ENCODE measurements at regions not wholly inside any gene's neighbourhood (a gene's known extent, or its start where the extent isn't known, plus 50 kb on each side); places are given as distances from the start of the nearest gene placed in this dataset.

DNA sequence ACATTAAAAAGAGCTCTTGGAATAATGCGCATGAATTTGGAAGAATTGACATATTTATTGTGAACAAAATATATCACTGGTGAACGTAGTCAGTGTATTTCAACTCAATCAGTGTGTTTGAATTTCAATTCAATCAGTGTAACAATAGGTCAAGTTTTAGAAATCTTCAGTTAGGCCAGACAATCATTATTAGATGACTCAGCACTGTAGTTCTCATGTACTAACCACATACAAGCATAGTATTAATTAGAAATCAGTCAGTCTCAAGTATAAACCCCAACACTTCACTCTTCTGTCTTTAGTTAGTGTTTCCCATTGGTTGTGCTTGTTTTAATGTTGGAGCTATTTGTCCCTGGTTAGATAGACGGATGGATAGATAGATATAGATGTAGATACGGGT is 1247.9 kb downstream of the NXPH1 start:
- TF ChIP-seq CTCF (optimal IDR thresholded peaks at IDR 0.05 in 1 of 3, IDR thresholded peaks at IDR 0.05 in 1 of 3, conservative IDR thresholded peaks at IDR 0.05 in 1 of 3; ENCODE audit: extremely low read depth in 1 of 3, insufficient read depth in 2 of 3, low read length in 3 of 3), result no peak
- TF ChIP-seq EZH2 (IDR thresholded peaks at IDR 0.05; ENCODE audit: low read length), result no peak
- no peaks in the 10 kb centered on the region for H3K36me3 ChIP-seq (ENCODE audit: control insufficient read depth in 2 of 2, extremely low read depth in 1 of 2, insufficient read depth in 2 of 2, low read length in 2 of 2)
- H3K27me3 ChIP-seq (ENCODE audit: control insufficient read depth, extremely low read depth, insufficient read depth, low read length), result no peaks in the 10 kb centered on the region
- no peaks in the 10 kb centered on the region for H3K9me1 ChIP-seq (ENCODE audit: control insufficient read depth, extremely low read depth, insufficient read depth, low read length)
- no peak overlapping the region for H3K9ac ChIP-seq (ENCODE audit: control insufficient read depth, extremely low read depth, insufficient read depth, low read length)
- no peaks in the 10 kb centered on the region for H4K20me1 ChIP-seq (ENCODE audit: control insufficient read depth, extremely low read depth, insufficient read depth, low read length)
- no peak overlapping the region for H3K4me2 ChIP-seq (ENCODE audit: control insufficient read depth, extremely low read depth, insufficient read depth, low read depth, low read length)
- DNase-seq (ENCODE audit: low read depth, low spot score) (no peak), FAIRE-seq (no peak)
- no peaks in the 10 kb centered on the region for H3K4me1 ChIP-seq (ENCODE audit: control insufficient read depth, extremely low read depth, insufficient read depth, low read length)
- dilution Hi-C loops (cut with MboI; ENCODE audit: extremely low pct_ligation_motif_present, low sequenced_read_pairs), result no loop called here
- no peak overlapping the region for H2AFZ ChIP-seq (ENCODE audit: control insufficient read depth, low read length)
- H3K9me3 ChIP-seq (ENCODE audit: control insufficient read depth, low read depth, low read length), result no peaks in the 10 kb centered on the region
- no peaks in the 10 kb centered on the region for H3K79me2 ChIP-seq (ENCODE audit: control insufficient read depth, insufficient read depth, low read length)
- no peak overlapping the region for H3K4me3 ChIP-seq (ENCODE audit: control insufficient read depth in 2 of 3, extremely low read depth in 1 of 3, insufficient read depth in 2 of 3, low read depth in 1 of 3, low read length in 3 of 3)
- H3K27ac ChIP-seq (ENCODE audit: control insufficient read depth, insufficient read depth, low read length), result no peak overlapping the region

- dilution Hi-C loops (cut with MboI; ENCODE audit: extremely low pct_ligation_motif_present, low sequenced_read_pairs), result no loop called here
- no peaks in the 10 kb centered on the region for H3K9me1 ChIP-seq (ENCODE audit: control insufficient read depth, extremely low read depth, insufficient read depth, low read length)
- TF ChIP-seq CTCF (optimal IDR thresholded peaks at IDR 0.05 in 1 of 3, IDR thresholded peaks at IDR 0.05 in 1 of 3, conservative IDR thresholded peaks at IDR 0.05 in 1 of 3; ENCODE audit: extremely low read depth in 1 of 3, insufficient read depth in 2 of 3, low read length in 3 of 3), result no peak
- no peak for TF ChIP-seq EZH2 (IDR thresholded peaks at IDR 0.05; ENCODE audit: low read length)
- H3K79me2 ChIP-seq (ENCODE audit: control insufficient read depth, insufficient read depth, low read length), result no peaks in the 10 kb centered on the region
- no peaks in the 10 kb centered on the region for H3K27me3 ChIP-seq (ENCODE audit: control insufficient read depth, extremely low read depth, insufficient read depth, low read length)
- no peaks in the 10 kb centered on the region for H3K9me3 ChIP-seq (ENCODE audit: control insufficient read depth, low read depth, low read length)
- no peaks in the 10 kb centered on the region for H4K20me1 ChIP-seq (ENCODE audit: control insufficient read depth, extremely low read depth, insufficient read depth, low read length)
- no peak overlapping the region for H3K4me3 ChIP-seq (ENCODE audit: control insufficient read depth in 2 of 3, extremely low read depth in 1 of 3, insufficient read depth in 2 of 3, low read depth in 1 of 3, low read length in 3 of 3)
- FAIRE-seq (no peak), DNase-seq (ENCODE audit: low read depth, low spot score) (no peak)
- no peak overlapping the region for H2AFZ ChIP-seq (ENCODE audit: control insufficient read depth, low read length)
- H3K27ac ChIP-seq (ENCODE audit: control insufficient read depth, insufficient read depth, low read length), result no peak overlapping the region
- H3K4me1 ChIP-seq (ENCODE audit: control insufficient read depth, extremely low read depth, insufficient read depth, low read length), result no peaks in the 10 kb centered on the region
- H3K4me2 ChIP-seq (ENCODE audit: control insufficient read depth, extremely low read depth, insufficient read depth, low read depth, low read length), result no peak overlapping the region
- H3K36me3 ChIP-seq (ENCODE audit: control insufficient read depth in 2 of 2, extremely low read depth in 1 of 2, insufficient read depth in 2 of 2, low read length in 2 of 2), result no peaks in the 10 kb centered on the region
- no peak overlapping the region for H3K9ac ChIP-seq (ENCODE audit: control insufficient read depth, extremely low read depth, insufficient read depth, low read length)
Observed at GRCh38 chr7:9691286-9691685, 1257.9 kb downstream of the NXPH1 start.

Data from keratinocyte (primary cell).